Neural crest cell (in vitro differentiated cells): ENCODE measurements at regions not wholly inside any gene's neighbourhood (a gene's known extent, or its start where the extent isn't known, plus 50 kb on each side); places are given as distances from the start of the nearest gene placed in this dataset.

ENCODE experiments used
- DNase-seq: peaks from one replicate; pipeline ENCODE4 v3.0.0; 2021; ENCODE audit warnings: low read depth, mixed read lengths, low spot score
- H3K27ac Mint-ChIP-seq: one replicate; pipeline ENCODE4 v1.8.0; 2021; ENCODE audit warnings: mild to moderate bottlenecking, mixed read lengths; ENCODE audit not compliant: unreplicated experiment
- H3K27me3 Mint-ChIP-seq: 2 replicates; pipeline ENCODE4 v1.8.0; 2021; ENCODE audit warnings: low read depth, mild to moderate bottlenecking, mixed read lengths
- H3K36me3 Mint-ChIP-seq: 2 replicates; pipeline ENCODE4 v1.8.0; 2021; ENCODE audit warnings: low read depth, mild to moderate bottlenecking, mixed read lengths
- H3K4me1 Mint-ChIP-seq: 2 replicates; pipeline ENCODE4 v1.8.0; 2021; ENCODE audit warnings: mixed read lengths
- H3K4me3 Mint-ChIP-seq: one replicate; pipeline ENCODE4 v1.8.0; 2021; ENCODE audit warnings: mild to moderate bottlenecking, mixed read lengths
- H3K9me3 Mint-ChIP-seq: 2 replicates; pipeline ENCODE4 v1.8.0; 2021; ENCODE audit warnings: mixed read lengths
- TF ChIP-seq, protein P1 (sequence below): fragments of 200-600 bp; sonication (generic); conservative IDR thresholded peaks from 2 replicates; pipeline ENCODE4 v1.5.0; 2021; ENCODE audit warnings: antibody characterized with exemption, mild to moderate bottlenecking

- Mint-ChIP-seq H3K4me1 (no peaks in the 10 kb centered on the region), H3K9me3 (no peaks in the 10 kb centered on the region), H3K27ac (no peak overlapping the region), H3K4me3 (no peak overlapping the region), H3K36me3 (no peaks in the 10 kb centered on the region), H3K27me3 (no peaks in the 10 kb centered on the region)
- TF ChIP-seq, protein P1, sequence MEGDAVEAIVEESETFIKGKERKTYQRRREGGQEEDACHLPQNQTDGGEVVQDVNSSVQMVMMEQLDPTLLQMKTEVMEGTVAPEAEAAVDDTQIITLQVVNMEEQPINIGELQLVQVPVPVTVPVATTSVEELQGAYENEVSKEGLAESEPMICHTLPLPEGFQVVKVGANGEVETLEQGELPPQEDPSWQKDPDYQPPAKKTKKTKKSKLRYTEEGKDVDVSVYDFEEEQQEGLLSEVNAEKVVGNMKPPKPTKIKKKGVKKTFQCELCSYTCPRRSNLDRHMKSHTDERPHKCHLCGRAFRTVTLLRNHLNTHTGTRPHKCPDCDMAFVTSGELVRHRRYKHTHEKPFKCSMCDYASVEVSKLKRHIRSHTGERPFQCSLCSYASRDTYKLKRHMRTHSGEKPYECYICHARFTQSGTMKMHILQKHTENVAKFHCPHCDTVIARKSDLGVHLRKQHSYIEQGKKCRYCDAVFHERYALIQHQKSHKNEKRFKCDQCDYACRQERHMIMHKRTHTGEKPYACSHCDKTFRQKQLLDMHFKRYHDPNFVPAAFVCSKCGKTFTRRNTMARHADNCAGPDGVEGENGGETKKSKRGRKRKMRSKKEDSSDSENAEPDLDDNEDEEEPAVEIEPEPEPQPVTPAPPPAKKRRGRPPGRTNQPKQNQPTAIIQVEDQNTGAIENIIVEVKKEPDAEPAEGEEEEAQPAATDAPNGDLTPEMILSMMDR, result no peak
- DNase-seq, result no peak
Measured at GRCh38 chr5:104941030-104941645, 1378.5 kb upstream of the NUDT12 start.

- Mint-ChIP-seq H3K27ac (no peak overlapping the region), H3K27me3 (no peaks in the 10 kb centered on the region), H3K4me1 (no peaks in the 10 kb centered on the region), H3K36me3 (no peaks in the 10 kb centered on the region), H3K4me3 (no peak overlapping the region), H3K9me3 (no peaks in the 10 kb centered on the region)
- DNase-seq, result no peak
- TF ChIP-seq, protein P1, result no peak
Measured at GRCh38 chr5:104937598-104937997, 1375.0 kb upstream of the NUDT12 start.

- no peak overlapping the region for H3K4me3 Mint-ChIP-seq
- TF ChIP-seq, protein P1, result no peak
- H3K36me3 Mint-ChIP-seq, result no peaks in the 10 kb centered on the region
- no peak for DNase-seq
- H3K27ac Mint-ChIP-seq, result no peak overlapping the region
- H3K9me3 Mint-ChIP-seq, result no peaks in the 10 kb centered on the region
- H3K4me1 Mint-ChIP-seq, result no peaks in the 10 kb centered on the region
- H3K27me3 Mint-ChIP-seq, result no peaks in the 10 kb centered on the region
Measured at GRCh38 chr5:104932431-104932830, 1369.8 kb upstream of the NUDT12 start.

GRCh38 chr5:104928906-104929520 lies 1366.4 kb upstream of the NUDT12 start:
- H3K9me3 Mint-ChIP-seq, result peaks cover 2% of the 10 kb centered on the region
- H3K4me1 Mint-ChIP-seq, result no peaks in the 10 kb centered on the region
- no peak for DNase-seq
- TF ChIP-seq, protein P1, result no peak
- H3K4me3 Mint-ChIP-seq, result no peak overlapping the region
- H3K36me3 Mint-ChIP-seq, result no peaks in the 10 kb centered on the region
- no peaks in the 10 kb centered on the region for H3K27me3 Mint-ChIP-seq
- no peak overlapping the region for H3K27ac Mint-ChIP-seq

DNA sequence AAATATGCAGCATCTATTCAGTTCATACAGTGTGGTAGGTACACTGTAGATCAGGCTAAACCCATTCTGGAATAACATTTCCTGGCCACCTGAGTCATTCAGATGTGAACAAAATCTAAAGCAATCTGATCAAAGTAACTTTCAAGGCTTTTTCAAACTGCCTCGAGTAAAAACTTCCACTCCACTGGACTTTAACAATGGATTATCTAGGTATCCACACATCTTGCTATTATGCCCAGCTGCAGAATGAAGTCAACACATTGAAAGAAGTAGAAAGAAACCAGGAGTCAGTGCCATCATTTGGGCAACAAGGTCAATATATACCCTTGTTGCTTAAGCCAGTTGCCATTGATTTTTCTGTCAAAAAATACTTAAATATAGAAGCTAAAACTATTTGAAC lies 1352.6 kb upstream of the NUDT12 start:
- H3K27ac Mint-ChIP-seq, result no peak overlapping the region
- H3K36me3 Mint-ChIP-seq, result no peaks in the 10 kb centered on the region
- no peak for DNase-seq
- H3K9me3 Mint-ChIP-seq, result peaks cover 2% of the 10 kb centered on the region
- no peak overlapping the region for H3K4me3 Mint-ChIP-seq
- peaks cover 30% of the 10 kb centered on the region for H3K4me1 Mint-ChIP-seq
- H3K27me3 Mint-ChIP-seq, result no peaks in the 10 kb centered on the region
- TF ChIP-seq, protein P1, result no peak
